Left lung (tissue), 4 donors: ENCODE measurements at regions not wholly inside any gene's neighbourhood (a gene's known extent, or its start where the extent isn't known, plus 50 kb on each side); places are given as distances from the start of the nearest gene placed in this dataset.

Source experiments
- ATAC-seq: fragments of 200-7000 bp; cut with Tn5 transposase; one replicate; pipeline ENCODE4 v1.9.1; 2020; ENCODE audit warnings: moderate library complexity
- DNase-seq, 4 donors: peaks; one replicate each; pipeline ENCODE4 v3.0.0-alpha.2; 2013 to 2020
- H3K27ac ChIP-seq, 2 donors: fragments of 200-600 bp; sonication (generic) in 1 of 2; one replicate each; pipeline versions ENCODE4 v1.5.0 to v1.8.0; 2020 to 2021
- H3K27me3 ChIP-seq, 2 donors: fragments of 200-600 bp; sonication (generic) in 1 of 2; one replicate each; pipeline versions ENCODE4 v1.5.0 to v1.8.0; 2020 to 2021
- H3K36me3 ChIP-seq, 2 donors: fragments of 200-600 bp; sonication (generic) in 1 of 2; one replicate each; pipeline versions ENCODE4 v1.5.0 to v1.8.0; 2020 to 2021
- H3K4me1 ChIP-seq, 2 donors: fragments of 200-600 bp; one replicate each; pipeline ENCODE4 v1.8.0; 2021
- H3K4me3 ChIP-seq, 2 donors: fragments of 200-600 bp; sonication (generic) in 1 of 2; one replicate each; pipeline versions ENCODE4 v1.5.0 to v1.8.0; 2020 to 2021; ENCODE audit warnings: mild to moderate bottlenecking in 1 of 2
- H3K9me3 ChIP-seq, 2 donors: fragments of 200-600 bp; sonication (generic) in 1 of 2; one replicate each; pipeline versions ENCODE4 v1.5.0 to v1.8.0; 2020 to 2021
- intact Hi-C, 2 donors: fragments of 100-400 bp; cut with DNase I; formaldehyde crosslinking; loops; one replicate each; pipeline versions ENCODE4 v1.11.2 to v1.14.2; 2022
- TF ChIP-seq, protein P1 (sequence below), 2 donors: fragments of 200-600 bp; sonication (generic) in 1 of 2; IDR thresholded peaks; one replicate each; pipeline versions ENCODE4 v1.5.0 to v1.8.0; 2021; ENCODE audit warnings: antibody characterized with exemption in 2 of 2
- donor health status: DM: no; HTN: yes; CAD: no.
- donor health status: DM: no; HTN: no; CAD: no.

- Histone ChIP-seq H3K4me3 (no peak overlapping the region), H3K4me1 (no peaks in the 10 kb centered on the region), H3K27ac (no peak overlapping the region), H3K27me3 (no peaks in the 10 kb centered on the region), H3K36me3 (no peaks in the 10 kb centered on the region), H3K9me3 (no peaks in the 10 kb centered on the region)
- DNase-seq (no peak), ATAC-seq (no peak)
- TF ChIP-seq, protein P1, sequence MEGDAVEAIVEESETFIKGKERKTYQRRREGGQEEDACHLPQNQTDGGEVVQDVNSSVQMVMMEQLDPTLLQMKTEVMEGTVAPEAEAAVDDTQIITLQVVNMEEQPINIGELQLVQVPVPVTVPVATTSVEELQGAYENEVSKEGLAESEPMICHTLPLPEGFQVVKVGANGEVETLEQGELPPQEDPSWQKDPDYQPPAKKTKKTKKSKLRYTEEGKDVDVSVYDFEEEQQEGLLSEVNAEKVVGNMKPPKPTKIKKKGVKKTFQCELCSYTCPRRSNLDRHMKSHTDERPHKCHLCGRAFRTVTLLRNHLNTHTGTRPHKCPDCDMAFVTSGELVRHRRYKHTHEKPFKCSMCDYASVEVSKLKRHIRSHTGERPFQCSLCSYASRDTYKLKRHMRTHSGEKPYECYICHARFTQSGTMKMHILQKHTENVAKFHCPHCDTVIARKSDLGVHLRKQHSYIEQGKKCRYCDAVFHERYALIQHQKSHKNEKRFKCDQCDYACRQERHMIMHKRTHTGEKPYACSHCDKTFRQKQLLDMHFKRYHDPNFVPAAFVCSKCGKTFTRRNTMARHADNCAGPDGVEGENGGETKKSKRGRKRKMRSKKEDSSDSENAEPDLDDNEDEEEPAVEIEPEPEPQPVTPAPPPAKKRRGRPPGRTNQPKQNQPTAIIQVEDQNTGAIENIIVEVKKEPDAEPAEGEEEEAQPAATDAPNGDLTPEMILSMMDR (IDR thresholded peaks at IDR 0.05) = no peak
- intact Hi-C loops = no loop called here
These were observed 129.4 kb upstream of the DST start for GRCh38 chr6:56771929-56772607.

DNA sequence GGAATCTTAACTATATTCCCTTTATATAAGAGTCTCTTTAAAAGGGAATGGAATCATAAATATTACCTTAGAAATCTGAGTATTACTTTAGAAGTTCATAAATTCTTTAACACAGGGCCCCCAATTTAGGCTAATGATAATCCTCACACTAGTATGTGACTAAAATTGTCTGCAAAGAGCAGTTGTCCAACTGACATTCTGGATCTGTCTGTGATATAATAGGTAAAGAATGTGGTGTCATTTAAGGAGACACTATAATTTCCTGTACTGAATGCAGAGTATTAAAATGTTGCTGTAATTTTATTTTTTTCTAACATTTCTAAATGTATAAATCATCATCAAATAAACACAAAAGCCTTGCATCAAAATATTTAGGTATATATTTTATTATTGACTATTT is 128.5 kb upstream of the DST start:
- ATAC-seq (no peak), DNase-seq (no peak)
- H3K27me3 ChIP-seq = no peaks in the 10 kb centered on the region
- TF ChIP-seq, protein P1 (IDR thresholded peaks at IDR 0.05) = no peak
- no peaks in the 10 kb centered on the region for H3K9me3 ChIP-seq
- no peaks in the 10 kb centered on the region for H3K36me3 ChIP-seq
- H3K27ac ChIP-seq = no peak overlapping the region
- intact Hi-C loops = no loop called here
- H3K4me1 ChIP-seq = no peaks in the 10 kb centered on the region
- H3K4me3 ChIP-seq = no peak overlapping the region

GRCh38 chr6:56770011-56770520 is 127.4 kb upstream of the DST start:
- H3K4me3 ChIP-seq = no peak overlapping the region
- H3K27me3 ChIP-seq = no peaks in the 10 kb centered on the region
- no peaks in the 10 kb centered on the region for H3K4me1 ChIP-seq
- intact Hi-C loops = no loop called here
- no peaks in the 10 kb centered on the region for H3K36me3 ChIP-seq
- TF ChIP-seq, protein P1 (IDR thresholded peaks at IDR 0.05) = no peak
- no peak for DNase-seq
- no peaks in the 10 kb centered on the region for H3K9me3 ChIP-seq
- ATAC-seq = no peak
- H3K27ac ChIP-seq = no peak overlapping the region

GRCh38 chr6:56767892-56768531 is 125.3 kb upstream of the DST start:
- intact Hi-C loops = no loop called here
- H3K27ac ChIP-seq = no peak overlapping the region
- TF ChIP-seq, protein P1 (IDR thresholded peaks at IDR 0.05) = no peak
- H3K4me1 ChIP-seq = peaks cover 0 to 5% of the 10 kb centered on the region in 2 donors
- H3K4me3 ChIP-seq = no peak overlapping the region
- DNase-seq (no peak), ATAC-seq (no peak)
- H3K27me3 ChIP-seq = no peaks in the 10 kb centered on the region
- H3K36me3 ChIP-seq = no peaks in the 10 kb centered on the region
- H3K9me3 ChIP-seq = no peaks in the 10 kb centered on the region

GRCh38 chr6:56767435-56767834 is 124.7 kb upstream of the DST start:
- TF ChIP-seq, protein P1 (IDR thresholded peaks at IDR 0.05) = no peak
- no peak overlapping the region for H3K4me3 ChIP-seq
- intact Hi-C loops = no loop called here
- H3K4me1 ChIP-seq = peaks cover 0 to 5% of the 10 kb centered on the region in 2 donors
- ATAC-seq = no peak
- no peak for DNase-seq
- no peaks in the 10 kb centered on the region for H3K36me3 ChIP-seq
- H3K9me3 ChIP-seq = no peaks in the 10 kb centered on the region
- no peak overlapping the region for H3K27ac ChIP-seq
- H3K27me3 ChIP-seq = no peaks in the 10 kb centered on the region
